ENCODE measurements at regions not wholly inside any gene's neighbourhood (a gene's known extent, or its start where the extent isn't known, plus 50 kb on each side); places are given as distances from the start of the nearest gene placed in this dataset.

DNA sequence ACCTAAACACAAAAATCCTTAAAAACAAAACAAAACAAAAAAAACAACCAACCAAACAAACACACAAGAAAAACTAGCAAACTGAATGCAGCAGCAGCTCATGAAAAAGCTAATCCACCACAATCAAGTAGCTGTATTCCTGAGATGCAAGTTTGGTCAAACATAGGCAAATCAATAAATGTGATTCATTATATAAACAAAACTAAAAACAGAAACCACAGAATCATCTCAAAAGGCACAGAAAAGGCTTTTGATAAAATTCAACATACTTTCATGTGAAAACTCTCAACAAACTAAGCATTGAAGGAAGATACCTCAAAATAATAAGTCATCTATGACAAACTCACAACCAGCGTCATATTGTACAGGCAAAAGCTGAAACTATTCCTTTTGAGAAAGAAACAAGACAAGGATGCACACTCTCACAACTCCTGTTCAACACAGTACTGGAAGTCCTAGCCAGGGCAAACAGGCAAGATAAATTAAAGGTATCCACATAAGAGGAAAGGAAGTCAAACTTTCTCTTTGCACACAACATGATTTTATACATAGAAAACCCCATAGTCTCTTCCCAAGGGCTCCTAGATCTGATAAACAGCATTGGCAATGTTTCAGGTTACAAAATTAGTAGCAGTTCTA lies 495.1 kb upstream of the SGO1 start:
- Mint-ChIP-seq H3K9me3 (ENCODE audit: unreplicated experiment) (no peaks in the 10 kb centered on the region), H3K4me3 (ENCODE audit: unreplicated experiment) (no peak overlapping the region), H3K27ac (ENCODE audit: unreplicated experiment) (no peak overlapping the region), H3K27me3 (ENCODE audit: insufficient read depth, unreplicated experiment) (no peaks in the 10 kb centered on the region), H3K36me3 (ENCODE audit: insufficient read depth, unreplicated experiment) (no peaks in the 10 kb centered on the region), H3K4me1 (ENCODE audit: low read depth, unreplicated experiment) (no peaks in the 10 kb centered on the region)
- no peak for DNase-seq
- intact Hi-C loops (cut with micrococcal nuclease; ENCODE audit: unreplicated experiment), result no loop called here
- POLR2A ChIA-PET, result no interaction called here
- Histone ChIP-seq H3K4me1 (no peaks in the 10 kb centered on the region), H3K4me3 (ENCODE audit: low read depth, low read length) (no peak overlapping the region), H3K9me3 (no peaks in the 10 kb centered on the region; the same call in 1 of the 2 replicates), H3K27me3 (replicated peaks; ENCODE audit: control insufficient read depth, insufficient read depth, low read length) (no peaks in the 10 kb centered on the region), H3K36me3 (ENCODE audit: control insufficient read depth, insufficient read depth, low read length) (no peaks in the 10 kb centered on the region)
- TF ChIP-seq, protein P1, sequence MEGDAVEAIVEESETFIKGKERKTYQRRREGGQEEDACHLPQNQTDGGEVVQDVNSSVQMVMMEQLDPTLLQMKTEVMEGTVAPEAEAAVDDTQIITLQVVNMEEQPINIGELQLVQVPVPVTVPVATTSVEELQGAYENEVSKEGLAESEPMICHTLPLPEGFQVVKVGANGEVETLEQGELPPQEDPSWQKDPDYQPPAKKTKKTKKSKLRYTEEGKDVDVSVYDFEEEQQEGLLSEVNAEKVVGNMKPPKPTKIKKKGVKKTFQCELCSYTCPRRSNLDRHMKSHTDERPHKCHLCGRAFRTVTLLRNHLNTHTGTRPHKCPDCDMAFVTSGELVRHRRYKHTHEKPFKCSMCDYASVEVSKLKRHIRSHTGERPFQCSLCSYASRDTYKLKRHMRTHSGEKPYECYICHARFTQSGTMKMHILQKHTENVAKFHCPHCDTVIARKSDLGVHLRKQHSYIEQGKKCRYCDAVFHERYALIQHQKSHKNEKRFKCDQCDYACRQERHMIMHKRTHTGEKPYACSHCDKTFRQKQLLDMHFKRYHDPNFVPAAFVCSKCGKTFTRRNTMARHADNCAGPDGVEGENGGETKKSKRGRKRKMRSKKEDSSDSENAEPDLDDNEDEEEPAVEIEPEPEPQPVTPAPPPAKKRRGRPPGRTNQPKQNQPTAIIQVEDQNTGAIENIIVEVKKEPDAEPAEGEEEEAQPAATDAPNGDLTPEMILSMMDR (IDR thresholded peaks at IDR 0.05; ENCODE audit: insufficient read depth in 1 of 2, low read depth in 1 of 2, low read length in 1 of 2, severe bottlenecking in 1 of 2, unreplicated experiment in 1 of 2), result no peak
- CTCF ChIA-PET, result no interaction called here
- no TSS peak for BruUV-seq (replicated peaks)

DNA sequence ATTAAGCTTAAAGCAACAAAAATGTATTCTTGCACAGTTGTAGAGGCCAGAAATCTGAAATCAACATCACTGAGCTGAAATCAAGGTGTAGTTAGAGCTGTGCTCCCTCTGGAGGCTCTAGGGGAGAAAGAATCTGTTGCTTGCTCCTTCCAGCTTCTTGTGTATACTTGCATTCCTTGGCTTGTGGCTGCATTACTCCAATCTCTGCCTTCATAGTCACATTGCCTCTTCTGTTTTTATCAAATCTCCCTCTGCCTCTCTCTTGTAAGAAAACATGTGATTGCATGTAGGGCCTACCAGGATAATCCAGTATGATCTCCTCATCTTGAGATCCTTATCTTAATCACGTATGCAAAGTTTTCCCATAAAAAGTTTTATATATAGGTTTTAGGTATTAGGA lies 487.9 kb upstream of the SGO1 start:
- no peaks in the 10 kb centered on the region for H3K36me3 Mint-ChIP-seq (ENCODE audit: insufficient read depth, unreplicated experiment)
- Histone ChIP-seq H3K36me3 (ENCODE audit: control insufficient read depth, insufficient read depth, low read length) (no peaks in the 10 kb centered on the region), H3K4me1 (no peaks in the 10 kb centered on the region), H3K27me3 (replicated peaks; ENCODE audit: control insufficient read depth, insufficient read depth, low read length) (no peaks in the 10 kb centered on the region), H3K4me3 (ENCODE audit: low read depth, low read length) (no peak overlapping the region), H3K9me3 (no peaks in the 10 kb centered on the region; the same call in 1 of the 2 replicates)
- no peaks in the 10 kb centered on the region for H3K4me1 Mint-ChIP-seq (ENCODE audit: low read depth, unreplicated experiment)
- intact Hi-C loops (cut with micrococcal nuclease; ENCODE audit: unreplicated experiment), result no loop called here
- no peak overlapping the region for H3K4me3 Mint-ChIP-seq (ENCODE audit: unreplicated experiment)
- TF ChIP-seq, protein P1 (IDR thresholded peaks at IDR 0.05; ENCODE audit: insufficient read depth in 1 of 2, low read depth in 1 of 2, low read length in 1 of 2, severe bottlenecking in 1 of 2, unreplicated experiment in 1 of 2), result no peak
- no peaks in the 10 kb centered on the region for H3K9me3 Mint-ChIP-seq (ENCODE audit: unreplicated experiment)
- no peak for DNase-seq
- ChIA-PET POLR2A (no interaction called here), CTCF (no interaction called here)
- no peaks in the 10 kb centered on the region for H3K27me3 Mint-ChIP-seq (ENCODE audit: insufficient read depth, unreplicated experiment)
- BruUV-seq (replicated peaks), result no TSS peak
- no peak overlapping the region for H3K27ac Mint-ChIP-seq (ENCODE audit: unreplicated experiment)

DNA sequence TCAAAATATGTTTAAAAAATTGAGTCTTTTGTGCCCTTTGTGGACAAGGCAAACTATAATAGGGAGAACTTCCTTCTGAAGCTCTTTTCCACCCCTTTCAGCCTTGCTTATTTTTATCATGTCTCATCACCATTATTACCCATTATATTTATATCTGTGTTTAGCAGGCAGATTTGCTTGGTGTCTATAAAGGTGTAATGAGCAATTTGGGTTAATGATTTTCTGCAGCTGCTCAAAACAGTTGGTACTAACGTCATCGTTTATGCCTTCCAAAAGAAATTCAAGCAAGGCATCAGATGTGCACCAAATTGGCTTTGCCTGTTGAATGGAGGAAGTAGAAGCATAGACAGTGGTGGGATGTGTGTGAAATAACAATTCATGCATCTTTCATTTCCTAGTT lies 483.7 kb upstream of the SGO1 start:
- POLR2A ChIA-PET, result no interaction called here
- peaks cover 6% of the 10 kb centered on the region for H3K27me3 Mint-ChIP-seq (ENCODE audit: insufficient read depth, unreplicated experiment)
- Histone ChIP-seq H3K27me3 (replicated peaks; ENCODE audit: control insufficient read depth, insufficient read depth, low read length) (no peaks in the 10 kb centered on the region), H3K4me1 (no peaks in the 10 kb centered on the region), H3K4me3 (ENCODE audit: low read depth, low read length) (no peak overlapping the region), H3K36me3 (ENCODE audit: control insufficient read depth, insufficient read depth, low read length) (no peaks in the 10 kb centered on the region), H3K9me3 (no peaks in the 10 kb centered on the region)
- TF ChIP-seq, protein P1 (IDR thresholded peaks at IDR 0.05; ENCODE audit: insufficient read depth in 1 of 2, low read depth in 1 of 2, low read length in 1 of 2, severe bottlenecking in 1 of 2, unreplicated experiment in 1 of 2), result no peak
- H3K27ac Mint-ChIP-seq (ENCODE audit: unreplicated experiment), result no peak overlapping the region
- no peak for DNase-seq
- CTCF ChIA-PET, result no interaction called here
- no peak overlapping the region for H3K4me3 Mint-ChIP-seq (ENCODE audit: unreplicated experiment)
- H3K9me3 Mint-ChIP-seq (ENCODE audit: unreplicated experiment), result no peaks in the 10 kb centered on the region
- BruUV-seq (replicated peaks), result no TSS peak
- intact Hi-C loops (cut with micrococcal nuclease; ENCODE audit: unreplicated experiment), result loop anchor here (2.0 kb wide), 2 partner anchors 157 to 329 kb away; no protein-coding TSS in a partner anchor
- H3K4me1 Mint-ChIP-seq (ENCODE audit: low read depth, unreplicated experiment), result no peaks in the 10 kb centered on the region
- H3K36me3 Mint-ChIP-seq (ENCODE audit: insufficient read depth, unreplicated experiment), result no peaks in the 10 kb centered on the region

Data from Caco-2 (cell line).